CD14-positive monocyte (primary cell): ENCODE measurements at regions not wholly inside any gene's neighbourhood (a gene's known extent, or its start where the extent isn't known, plus 50 kb on each side); places are given as distances from the start of the nearest gene placed in this dataset.

Experiments used
- DNase-seq, 3 donors: peaks; one replicate each; pipeline ENCODE4 v3.0.0-alpha.2; 2011 to 2022
- H2AFZ ChIP-seq: 2 replicates; pipeline ENCODE4 v1.6.0; 2012; ENCODE audit warnings: mild to moderate bottlenecking, low read depth, low read length, inconsistent platforms; ENCODE audit not compliant: insufficient read depth, poor library complexity, severe bottlenecking
- H3K27ac ChIP-seq, 2 donors: 1 replicate in 1 of 2; 2 replicates in 1 of 2; pipeline ENCODE4 v1.5.1; 2012 to 2013; ENCODE audit warnings: low read length in 2 of 2, control low read depth in 1 of 2, inconsistent platforms in 1 of 2, low read depth in 1 of 2, mild to moderate bottlenecking in 1 of 2
- H3K27me3 ChIP-seq, 2 donors: one replicate each; pipeline versions ENCODE4 v1.6.0 to v1.6.1; 2011 to 2013; ENCODE audit warnings: low read length in 2 of 2; ENCODE audit not compliant: control insufficient read depth in 2 of 2, insufficient read depth in 2 of 2
- H3K36me3 ChIP-seq, 2 donors: replicated peaks in 1 of 2; 1 replicate in 1 of 2; 2 replicates in 1 of 2; pipeline versions ENCODE4 v1.5.1 to v1.6.1; 2012 to 2013; ENCODE audit warnings: low read length in 2 of 2, control low read depth in 1 of 2, inconsistent platforms in 1 of 2, mild to moderate bottlenecking in 1 of 2; ENCODE audit not compliant: insufficient read depth in 2 of 2, control insufficient read depth in 1 of 2
- H3K4me1 ChIP-seq, 2 donors: 1 replicate in 1 of 2; 2 replicates in 1 of 2; pipeline versions ENCODE4 v1.5.1 to v1.6.1; 2012 to 2013; ENCODE audit warnings: low read length in 2 of 2, control low read depth in 1 of 2, inconsistent platforms in 1 of 2, mild to moderate bottlenecking in 1 of 2, moderate library complexity in 1 of 2; ENCODE audit not compliant: insufficient read depth in 2 of 2, control insufficient read depth in 1 of 2
- H3K4me2 ChIP-seq: replicated peaks from 2 replicates; pipeline ENCODE3; 2012; ENCODE audit warnings: low read length, moderate library complexity, mild to moderate bottlenecking; ENCODE audit not compliant: poor library complexity, severe bottlenecking; ENCODE audit errors: extremely low read depth
- H3K4me3 ChIP-seq, 3 experiments: fragments of 200-600 bp in 1 of 3; sonication (generic) in 1 of 3; replicated peaks in 1 of 3; 1 replicate in 2 of 3; 2 replicates in 1 of 3; pipeline ENCODE4 v1.5.1; 2011 to 2013; ENCODE audit warnings: low read length in 3 of 3, mild to moderate bottlenecking in 3 of 3, control low read depth in 2 of 3, low read depth in 2 of 3, inconsistent platforms in 1 of 3, moderate library complexity in 1 of 3
- H3K79me2 ChIP-seq: 2 replicates; pipeline ENCODE4 v1.6.0; 2012; ENCODE audit warnings: mild to moderate bottlenecking, control low read depth, inconsistent platforms, low read length, moderate library complexity; ENCODE audit not compliant: insufficient read depth
- H3K9ac ChIP-seq: 2 replicates; pipeline ENCODE4 v1.6.0; 2017; ENCODE audit warnings: low read length, mild to moderate bottlenecking; ENCODE audit not compliant: insufficient read depth, poor library complexity, severe bottlenecking
- H3K9me3 ChIP-seq, 2 donors: replicated peaks in 1 of 2; 1 replicate in 1 of 2; 2 replicates in 1 of 2; pipeline versions ENCODE4 v1.5.1 to v1.6.1; 2012 to 2013; ENCODE audit warnings: low read length in 2 of 2, control low read depth in 1 of 2; ENCODE audit not compliant: control insufficient read depth in 1 of 2, insufficient read depth in 1 of 2
- H4K20me1 ChIP-seq: 2 replicates; pipeline ENCODE4 v1.6.0; 2012; ENCODE audit warnings: mild to moderate bottlenecking, low read length, control low read depth, moderate library complexity; ENCODE audit not compliant: insufficient read depth
- H3K27ac Mint-ChIP-seq, 7 donors: one replicate each; pipeline ENCODE4 v1.8.0; 2020; ENCODE audit warnings: mild to moderate bottlenecking in 7 of 7, mixed read lengths in 7 of 7, moderate library complexity in 6 of 7, inconsistent platforms in 2 of 7
- H3K27me3 Mint-ChIP-seq, 3 donors: one replicate each; pipeline ENCODE4 v1.8.0; 2021 to 2022; ENCODE audit warnings: low read depth in 3 of 3, mild to moderate bottlenecking in 3 of 3, mixed read lengths in 3 of 3, moderate library complexity in 3 of 3, inconsistent platforms in 1 of 3
- H3K36me3 Mint-ChIP-seq, 2 donors: one replicate each; pipeline ENCODE4 v1.8.0; 2020; ENCODE audit warnings: mixed read lengths in 2 of 2, inconsistent platforms in 1 of 2, mild to moderate bottlenecking in 1 of 2
- H3K4me1 Mint-ChIP-seq: one replicate; pipeline ENCODE4 v1.8.0; 2020; ENCODE audit warnings: mild to moderate bottlenecking, mixed read lengths
- H3K4me3 Mint-ChIP-seq, 2 donors: one replicate each; pipeline ENCODE4 v1.8.0; 2020; ENCODE audit warnings: mild to moderate bottlenecking in 2 of 2, mixed read lengths in 2 of 2, moderate library complexity in 1 of 2
- H3K9me3 Mint-ChIP-seq, 7 donors: one replicate each; pipeline ENCODE4 v1.8.0; 2020 to 2022; ENCODE audit warnings: mixed read lengths in 7 of 7, mild to moderate bottlenecking in 6 of 7, moderate library complexity in 6 of 7, inconsistent platforms in 2 of 7
- CTCF ChIP-seq: fragments of 200-600 bp; IDR thresholded peaks from one replicate; pipeline ENCODE4 v1.8.0; 2022; ENCODE audit warnings: antibody characterized with exemption, mild to moderate bottlenecking
- WGBS: methylation state at CpG from one replicate; pipeline ENCODE4 v1.1.5; 2013; ENCODE audit warnings: missing lambda C conversion rate; ENCODE audit not compliant: insufficient coverage; 5-methylcytosine and 5-hydroxymethylcytosine counted together
- intact Hi-C, 2 donors: fragments of 100-400 bp; cut with micrococcal nuclease; formaldehyde crosslinking; loops; one replicate each; pipeline versions ENCODE4 v1.15.0 to v1.15.1; 2023

- no peak for DNase-seq
- H3K27me3 ChIP-seq: no peaks in the 10 kb centered on the region
- no peak overlapping the region for H3K4me2 ChIP-seq
- Mint-ChIP-seq H3K9me3 (peaks cover 0 to 5% (median 0%) of the 10 kb centered on the region in 7 donors), H3K27me3 (no peaks in the 10 kb centered on the region), H3K36me3 (no peaks in the 10 kb centered on the region), H3K4me1 (no peaks in the 10 kb centered on the region), H3K4me3 (no peak overlapping the region), H3K27ac (no peak overlapping the region)
- TF ChIP-seq CTCF: no peak
- 95% methylated on average over 8 of the region's 10 CpGs for WGBS
- H3K9me3 ChIP-seq: peaks cover 0 to 4% of the 10 kb centered on the region in 2 donors
- H3K79me2 ChIP-seq: no peaks in the 10 kb centered on the region
- H3K4me3 ChIP-seq: no peak overlapping the region
- H3K4me1 ChIP-seq: no peaks in the 10 kb centered on the region
- H2AFZ ChIP-seq: no peak overlapping the region
- no peak overlapping the region for H3K27ac ChIP-seq
- H3K9ac ChIP-seq: no peak overlapping the region
- intact Hi-C loops: no loop called here
- no peaks in the 10 kb centered on the region for H3K36me3 ChIP-seq
- no peaks in the 10 kb centered on the region for H4K20me1 ChIP-seq
Measured at GRCh38 chr5:57750282-57750681, 267.7 kb upstream of the ACTBL2 start.

GRCh38 chr5:57749396-57749795, 266.8 kb upstream of the ACTBL2 start:
- intact Hi-C loops: no loop called here
- H3K27me3 ChIP-seq: no peaks in the 10 kb centered on the region
- no peak for TF ChIP-seq CTCF

More at GRCh38 chr5:57749396-57749795, 266.8 kb upstream of the ACTBL2 start:
- peaks cover 0 to 4% of the 10 kb centered on the region in 2 donors for H3K9me3 ChIP-seq
- no peak overlapping the region for H3K9ac ChIP-seq
- H2AFZ ChIP-seq: no peak overlapping the region
- Mint-ChIP-seq H3K36me3 (no peaks in the 10 kb centered on the region), H3K4me1 (no peaks in the 10 kb centered on the region), H3K9me3 (peaks cover 0 to 5% (median 2%) of the 10 kb centered on the region in 7 donors), H3K27me3 (no peaks in the 10 kb centered on the region), H3K27ac (no peak overlapping the region), H3K4me3 (no peak overlapping the region)
- no peak overlapping the region for H3K27ac ChIP-seq
- H3K4me1 ChIP-seq: no peaks in the 10 kb centered on the region
- H3K4me2 ChIP-seq: no peak overlapping the region
- no peaks in the 10 kb centered on the region for H3K36me3 ChIP-seq
- DNase-seq: no peak
- no peak overlapping the region for H3K4me3 ChIP-seq
- no peaks in the 10 kb centered on the region for H4K20me1 ChIP-seq
- no peaks in the 10 kb centered on the region for H3K79me2 ChIP-seq
